ENCODE measurements at regions not wholly inside any gene's neighbourhood (a gene's known extent, or its start where the extent isn't known, plus 50 kb on each side); places are given as distances from the start of the nearest gene placed in this dataset.

DNA sequence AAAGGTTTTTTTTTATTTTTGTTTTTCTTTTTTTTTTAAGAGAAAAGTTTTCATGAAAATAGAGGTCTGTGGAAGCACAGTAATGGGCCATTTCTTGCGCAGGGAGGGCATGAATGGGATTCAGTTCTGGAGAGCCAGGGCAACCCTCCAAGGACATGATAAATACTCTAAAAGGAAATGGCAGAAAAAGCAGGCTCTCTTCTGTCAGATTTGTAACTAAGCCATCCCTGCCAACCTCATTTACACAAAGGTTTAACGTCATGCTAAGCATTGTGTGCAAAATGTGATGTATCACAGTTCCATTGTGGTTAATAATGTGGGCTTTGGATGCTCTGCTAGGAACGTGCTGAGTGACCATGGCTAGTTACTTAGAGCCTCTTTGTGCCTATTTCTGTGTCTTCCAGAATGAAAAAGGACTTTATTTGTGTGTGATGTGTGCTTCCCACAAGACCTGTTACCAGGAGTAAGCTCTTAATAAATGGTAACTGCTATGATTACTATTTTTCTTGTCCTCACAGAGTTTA, 1095.9 kb upstream of the SORCS1 start:
- no peaks in the 10 kb centered on the region for H3K4me1 ChIP-seq (ENCODE audit: control insufficient read depth, insufficient read depth, low read length)
- H3K9me3 ChIP-seq (ENCODE audit: control insufficient read depth, low read length) = no peaks in the 10 kb centered on the region
- H3K27me3 ChIP-seq (ENCODE audit: control insufficient read depth, insufficient read depth, low read length) = no peaks in the 10 kb centered on the region
- H3K9ac ChIP-seq (ENCODE audit: low read length) = no peak overlapping the region
- no peaks in the 10 kb centered on the region for H3K36me3 ChIP-seq (ENCODE audit: control insufficient read depth, insufficient read depth, low read length)
- no peak overlapping the region for H3K4me3 ChIP-seq (ENCODE audit: low read length)

DNA sequence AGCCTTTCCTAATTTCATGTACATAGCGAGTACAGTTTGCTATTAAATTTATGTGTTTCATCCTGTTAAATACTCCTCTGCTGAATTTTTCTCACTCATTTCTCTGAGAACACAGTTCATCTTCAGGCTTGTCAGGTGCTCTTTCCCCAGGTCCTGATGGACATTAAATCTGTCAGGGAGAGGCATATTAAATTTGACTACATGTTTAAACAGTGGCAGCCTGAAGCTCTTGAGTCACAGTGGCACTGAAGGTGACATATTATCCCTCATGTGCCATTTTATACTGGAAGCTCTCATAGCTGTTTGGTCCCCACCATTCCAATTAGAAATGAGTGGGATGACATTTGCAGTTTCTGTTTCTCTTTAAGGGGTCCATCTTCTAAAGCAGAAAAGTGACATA, 1089.6 kb upstream of the SORCS1 start:
- Histone ChIP-seq H3K9me3 (ENCODE audit: control insufficient read depth, low read length) (no peaks in the 10 kb centered on the region), H3K36me3 (ENCODE audit: control insufficient read depth, insufficient read depth, low read length) (no peaks in the 10 kb centered on the region), H3K9ac (ENCODE audit: low read length) (no peak overlapping the region), H3K27me3 (ENCODE audit: control insufficient read depth, insufficient read depth, low read length) (no peaks in the 10 kb centered on the region), H3K4me1 (ENCODE audit: control insufficient read depth, insufficient read depth, low read length) (no peaks in the 10 kb centered on the region), H3K4me3 (ENCODE audit: low read length) (no peak overlapping the region)

DNA sequence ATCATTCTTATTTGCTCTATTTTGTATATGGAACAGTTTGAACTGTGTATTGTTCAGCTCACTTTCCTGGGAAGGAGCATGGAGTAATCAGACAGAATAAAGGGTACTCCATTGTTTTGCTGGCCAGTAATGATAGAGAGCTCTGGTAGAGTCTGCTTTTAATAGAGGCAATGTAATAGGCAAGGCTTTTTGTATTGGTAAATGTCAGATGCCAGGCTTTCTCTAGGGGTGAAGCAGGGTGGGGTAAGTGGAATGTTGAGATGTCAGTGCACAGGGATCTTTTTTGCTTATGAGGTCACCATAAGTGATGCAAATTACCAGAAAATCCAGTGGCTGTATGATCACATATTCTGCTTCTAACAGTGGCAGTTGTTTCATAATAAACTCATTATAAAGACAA, 1088.3 kb upstream of the SORCS1 start:
- no peaks in the 10 kb centered on the region for H3K9me3 ChIP-seq (ENCODE audit: control insufficient read depth, low read length)
- no peaks in the 10 kb centered on the region for H3K36me3 ChIP-seq (ENCODE audit: control insufficient read depth, insufficient read depth, low read length)
- no peaks in the 10 kb centered on the region for H3K27me3 ChIP-seq (ENCODE audit: control insufficient read depth, insufficient read depth, low read length)
- H3K4me1 ChIP-seq (ENCODE audit: control insufficient read depth, insufficient read depth, low read length) = no peaks in the 10 kb centered on the region
- no peak overlapping the region for H3K9ac ChIP-seq (ENCODE audit: low read length)
- H3K4me3 ChIP-seq (ENCODE audit: low read length) = no peak overlapping the region

DNA sequence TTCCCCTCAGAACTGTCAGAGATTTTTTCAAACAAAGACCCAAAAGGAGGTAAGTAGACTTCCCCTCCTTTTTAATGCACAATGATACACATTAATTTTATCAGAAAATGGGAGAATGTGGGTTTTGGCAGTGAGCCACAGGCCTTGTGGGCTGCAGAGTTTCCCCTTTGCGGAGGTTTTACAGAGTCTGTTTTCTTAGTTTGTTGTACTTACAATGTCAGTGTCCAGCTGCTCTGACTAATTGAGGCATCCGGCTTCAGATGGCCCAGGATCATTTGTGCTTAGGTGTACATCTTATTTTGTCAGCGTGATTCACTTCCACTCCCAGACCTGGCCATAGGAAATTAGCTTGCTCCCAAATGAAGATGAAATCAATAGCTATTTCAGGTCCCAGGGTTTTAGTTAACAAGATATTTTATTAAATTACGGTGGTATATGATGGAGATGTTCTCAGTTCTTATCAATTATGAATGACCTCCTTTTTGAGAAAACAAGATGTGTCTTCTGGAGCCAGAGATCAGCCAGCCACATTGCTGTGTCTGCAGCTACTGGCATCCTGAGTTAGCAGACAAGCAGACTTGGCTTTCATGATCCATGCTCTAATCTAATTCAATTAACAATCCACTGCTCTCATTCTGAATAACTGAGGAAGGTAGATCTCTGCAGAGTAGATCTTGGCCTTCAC, 1086.6 kb upstream of the SORCS1 start:
- Histone ChIP-seq H3K4me1 (ENCODE audit: control insufficient read depth, insufficient read depth, low read length) (no peaks in the 10 kb centered on the region), H3K4me3 (ENCODE audit: low read length) (no peak overlapping the region), H3K9ac (ENCODE audit: low read length) (no peak overlapping the region), H3K9me3 (ENCODE audit: control insufficient read depth, low read length) (no peaks in the 10 kb centered on the region), H3K36me3 (ENCODE audit: control insufficient read depth, insufficient read depth, low read length) (no peaks in the 10 kb centered on the region), H3K27me3 (ENCODE audit: control insufficient read depth, insufficient read depth, low read length) (no peaks in the 10 kb centered on the region)

DNA sequence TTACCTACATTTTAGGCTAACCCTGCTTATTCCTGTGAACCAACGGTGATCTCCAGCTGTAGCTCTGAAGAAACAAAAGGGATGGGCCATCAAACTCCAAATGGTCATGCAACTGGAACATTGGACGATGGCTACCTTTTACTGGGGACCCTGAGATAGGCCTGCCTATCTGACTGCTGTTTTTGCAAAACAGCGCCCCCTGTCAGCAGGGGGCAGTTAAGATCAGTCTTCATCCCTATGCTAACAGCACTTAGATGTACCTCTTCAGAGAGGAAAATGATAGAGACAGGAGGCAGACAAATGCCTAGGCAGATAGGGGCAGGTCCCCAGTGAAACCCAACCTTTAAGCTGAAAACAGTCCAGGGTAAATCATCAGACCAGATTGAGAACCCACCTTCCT, 1085.4 kb upstream of the SORCS1 start:
- no peaks in the 10 kb centered on the region for H3K27me3 ChIP-seq (ENCODE audit: control insufficient read depth, insufficient read depth, low read length)
- H3K4me1 ChIP-seq (ENCODE audit: control insufficient read depth, insufficient read depth, low read length) = no peaks in the 10 kb centered on the region
- no peak overlapping the region for H3K9ac ChIP-seq (ENCODE audit: low read length)
- H3K4me3 ChIP-seq (ENCODE audit: low read length) = no peak overlapping the region
- no peaks in the 10 kb centered on the region for H3K9me3 ChIP-seq (ENCODE audit: control insufficient read depth, low read length)
- no peaks in the 10 kb centered on the region for H3K36me3 ChIP-seq (ENCODE audit: control insufficient read depth, insufficient read depth, low read length)

DNA sequence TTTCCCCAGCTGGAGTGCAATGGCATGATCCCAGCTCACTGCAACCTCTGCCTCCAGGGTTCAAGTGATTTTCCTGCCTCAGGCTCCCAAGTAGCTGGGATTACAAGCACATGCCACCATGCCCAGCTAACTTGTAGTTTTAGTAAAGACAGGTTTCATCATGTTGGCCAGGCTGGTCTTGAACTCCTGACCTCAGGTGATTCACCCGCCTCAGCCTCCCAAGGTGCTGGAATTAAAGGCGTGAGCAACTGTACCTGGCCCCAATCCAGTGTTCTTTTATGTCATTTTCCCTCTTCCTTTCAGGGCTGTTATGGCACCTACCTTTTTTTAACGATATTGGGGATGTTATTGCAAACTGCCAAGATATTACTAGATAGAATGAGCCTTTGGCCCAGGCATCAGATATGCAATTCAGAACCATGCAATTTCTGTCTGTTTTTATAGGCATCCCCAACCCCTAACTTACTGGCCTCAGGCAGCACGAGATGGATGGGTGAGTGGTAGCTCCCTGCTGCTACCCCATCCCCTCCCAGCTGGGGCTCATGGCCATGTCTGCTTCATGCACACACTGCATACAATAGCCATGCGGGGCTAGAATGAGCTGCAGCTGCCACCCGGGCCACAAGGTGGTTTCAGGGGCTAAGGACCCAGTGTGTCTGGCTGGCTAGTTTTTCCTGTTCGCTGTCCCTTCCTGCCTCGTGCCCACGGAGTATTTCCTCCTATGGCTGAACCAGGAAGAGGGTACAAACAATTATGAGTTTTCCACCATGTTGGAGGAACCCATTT, 1080.1 kb upstream of the SORCS1 start:
- Histone ChIP-seq H3K27me3 (ENCODE audit: control insufficient read depth, insufficient read depth, low read length) (no peaks in the 10 kb centered on the region), H3K4me1 (ENCODE audit: control insufficient read depth, insufficient read depth, low read length) (no peaks in the 10 kb centered on the region), H3K36me3 (ENCODE audit: control insufficient read depth, insufficient read depth, low read length) (no peaks in the 10 kb centered on the region), H3K4me3 (ENCODE audit: low read length) (no peak overlapping the region), H3K9me3 (ENCODE audit: control insufficient read depth, low read length) (no peaks in the 10 kb centered on the region), H3K9ac (ENCODE audit: low read length) (no peak overlapping the region)

DNA sequence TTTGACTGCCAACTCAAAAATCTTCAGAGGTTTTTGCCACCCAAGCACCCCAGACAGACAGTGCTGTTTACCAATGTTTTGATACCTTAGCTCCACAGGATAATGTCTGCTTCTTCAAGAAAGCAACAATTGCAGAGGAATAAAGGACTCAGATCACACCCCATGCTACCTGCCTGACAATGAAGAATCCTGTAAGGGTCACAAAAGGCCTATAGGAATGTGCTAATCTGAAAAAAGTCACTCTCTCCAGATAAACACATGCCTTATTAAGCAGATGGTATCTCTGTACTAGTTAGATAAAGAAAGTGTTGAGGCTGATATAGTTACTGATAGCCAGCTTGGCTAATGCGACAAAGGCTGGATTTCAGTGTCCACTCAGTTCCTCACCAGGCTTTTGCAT, 1076.7 kb upstream of the SORCS1 start:
- H3K36me3 ChIP-seq (ENCODE audit: control insufficient read depth, insufficient read depth, low read length) = no peaks in the 10 kb centered on the region
- no peaks in the 10 kb centered on the region for H3K9me3 ChIP-seq (ENCODE audit: control insufficient read depth, low read length)
- no peaks in the 10 kb centered on the region for H3K4me1 ChIP-seq (ENCODE audit: control insufficient read depth, insufficient read depth, low read length)
- no peak overlapping the region for H3K9ac ChIP-seq (ENCODE audit: low read length)
- no peaks in the 10 kb centered on the region for H3K27me3 ChIP-seq (ENCODE audit: control insufficient read depth, insufficient read depth, low read length)
- H3K4me3 ChIP-seq (ENCODE audit: low read length) = no peak overlapping the region

DNA sequence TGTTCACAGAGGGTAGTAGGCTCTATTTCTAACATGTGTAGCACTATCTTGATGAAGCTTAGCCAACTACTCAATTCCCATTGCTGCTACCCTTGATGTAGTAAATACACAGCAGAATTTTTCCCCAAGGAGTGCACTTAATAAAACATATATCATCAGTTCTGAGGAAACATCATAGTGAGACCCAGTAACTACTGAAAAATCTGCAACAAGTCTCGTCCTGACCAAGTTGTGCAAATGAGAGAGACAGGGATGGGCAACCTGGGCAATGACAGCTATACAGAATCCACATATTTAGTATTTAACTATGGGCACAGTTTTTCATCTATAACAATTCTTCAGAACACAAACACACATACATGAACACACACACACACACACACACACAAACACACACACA, 1073.8 kb upstream of the SORCS1 start:
- Histone ChIP-seq H3K27me3 (ENCODE audit: control insufficient read depth, insufficient read depth, low read length) (no peaks in the 10 kb centered on the region), H3K4me3 (ENCODE audit: low read length) (no peak overlapping the region), H3K9ac (ENCODE audit: low read length) (no peak overlapping the region), H3K4me1 (ENCODE audit: control insufficient read depth, insufficient read depth, low read length) (no peaks in the 10 kb centered on the region), H3K36me3 (ENCODE audit: control insufficient read depth, insufficient read depth, low read length) (no peaks in the 10 kb centered on the region), H3K9me3 (ENCODE audit: control insufficient read depth, low read length) (no peaks in the 10 kb centered on the region)

DNA sequence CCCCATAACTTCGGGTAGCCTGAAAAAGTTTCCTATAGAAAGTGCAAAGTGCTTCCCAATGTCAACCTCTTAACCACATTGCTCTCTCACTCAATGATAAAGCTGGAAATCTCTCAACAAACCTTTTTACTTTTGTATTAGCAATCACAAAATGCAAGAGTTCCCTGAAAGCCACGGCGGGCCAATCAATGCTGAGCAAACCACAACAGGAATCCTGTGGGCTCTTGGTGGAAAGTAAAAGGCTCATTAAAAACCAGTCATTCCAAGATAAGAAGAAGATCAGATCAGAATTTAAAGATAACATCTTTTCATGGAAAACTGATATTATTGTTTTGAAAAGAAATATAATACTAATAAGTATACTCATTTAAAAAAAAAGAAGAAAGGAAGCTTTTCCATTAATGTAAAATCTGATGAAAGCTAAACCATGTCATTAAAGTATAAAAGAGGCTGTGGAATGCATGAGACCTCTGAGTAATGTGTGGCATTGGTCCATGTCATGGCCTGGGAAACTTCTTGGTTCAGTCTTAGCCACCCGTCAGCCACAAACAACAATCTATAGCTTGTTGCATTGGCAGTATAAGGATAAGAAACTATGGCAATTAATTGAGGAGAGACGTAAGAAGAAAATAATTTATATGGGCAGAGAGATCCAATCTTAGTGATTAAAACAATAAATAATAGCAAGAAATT, 1066.1 kb upstream of the SORCS1 start:
- Histone ChIP-seq H3K4me1 (ENCODE audit: control insufficient read depth, insufficient read depth, low read length) (no peaks in the 10 kb centered on the region), H3K4me3 (ENCODE audit: low read length) (no peak overlapping the region), H3K9me3 (ENCODE audit: control insufficient read depth, low read length) (no peaks in the 10 kb centered on the region), H3K9ac (ENCODE audit: low read length) (no peak overlapping the region), H3K36me3 (ENCODE audit: control insufficient read depth, insufficient read depth, low read length) (no peaks in the 10 kb centered on the region), H3K27me3 (ENCODE audit: control insufficient read depth, insufficient read depth, low read length) (no peaks in the 10 kb centered on the region)

DNA sequence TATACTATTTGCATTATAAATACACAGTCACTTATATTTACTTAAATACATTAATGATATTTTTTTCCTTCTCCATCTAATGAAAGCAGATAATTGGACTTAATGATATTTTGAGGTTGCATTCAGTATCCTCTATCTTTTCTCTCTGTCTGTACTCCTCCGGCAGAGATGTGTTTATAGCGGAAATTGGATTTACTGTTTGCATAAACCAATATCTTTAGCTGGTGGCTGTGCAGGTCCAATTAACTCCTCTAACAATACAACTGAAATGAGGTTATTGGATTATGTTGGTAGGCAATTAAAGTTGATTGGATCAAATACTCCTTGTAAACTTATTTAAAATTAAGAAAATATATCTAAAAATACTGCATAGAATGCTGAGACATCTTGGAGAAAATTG, 1044.2 kb upstream of the SORCS1 start:
- no peaks in the 10 kb centered on the region for H3K9me3 ChIP-seq (ENCODE audit: control insufficient read depth, low read length)
- no peaks in the 10 kb centered on the region for H3K27me3 ChIP-seq (ENCODE audit: control insufficient read depth, insufficient read depth, low read length)
- H3K4me1 ChIP-seq (ENCODE audit: control insufficient read depth, insufficient read depth, low read length) = no peaks in the 10 kb centered on the region
- no peaks in the 10 kb centered on the region for H3K36me3 ChIP-seq (ENCODE audit: control insufficient read depth, insufficient read depth, low read length)
- H3K9ac ChIP-seq (ENCODE audit: low read length) = no peak overlapping the region
- no peak overlapping the region for H3K4me3 ChIP-seq (ENCODE audit: low read length)

DNA sequence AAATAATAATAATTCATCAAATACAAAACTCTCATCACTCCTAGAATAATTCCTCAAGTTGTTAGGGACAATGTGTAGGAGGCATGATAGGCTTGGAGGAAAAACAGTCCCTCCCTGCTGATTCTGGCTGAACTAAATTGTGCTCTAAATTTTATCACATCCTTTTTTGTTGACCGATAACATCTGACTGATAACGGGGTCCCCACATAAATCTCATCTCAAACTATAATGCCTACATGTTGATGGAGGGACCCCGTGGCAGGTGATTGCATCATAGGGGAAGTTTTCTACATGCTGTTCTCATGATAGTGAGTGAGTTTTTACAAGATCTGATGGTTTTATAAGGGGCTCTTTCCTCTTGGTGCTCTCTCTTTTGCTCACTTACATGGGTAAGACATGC, 1043.5 kb upstream of the SORCS1 start:
- H3K4me3 ChIP-seq (ENCODE audit: low read length) = no peak overlapping the region
- H3K27me3 ChIP-seq (ENCODE audit: control insufficient read depth, insufficient read depth, low read length) = no peaks in the 10 kb centered on the region
- no peaks in the 10 kb centered on the region for H3K9me3 ChIP-seq (ENCODE audit: control insufficient read depth, low read length)
- H3K9ac ChIP-seq (ENCODE audit: low read length) = no peak overlapping the region
- no peaks in the 10 kb centered on the region for H3K4me1 ChIP-seq (ENCODE audit: control insufficient read depth, insufficient read depth, low read length)
- H3K36me3 ChIP-seq (ENCODE audit: control insufficient read depth, insufficient read depth, low read length) = no peaks in the 10 kb centered on the region

Data from mucosa of stomach (tissue), 1 donor.